22Rv1 (cell line): ENCODE measurements at regions not wholly inside any gene's neighbourhood (a gene's known extent, or its start where the extent isn't known, plus 50 kb on each side); places are given as distances from the start of the nearest gene placed in this dataset.

ENCODE experiments used
- CTCF ChIP-seq: fragments of 450-650 bp; IDR thresholded peaks from 2 replicates; pipeline ENCODE4 v1.5.1; 2017; ENCODE audit warnings: mild to moderate bottlenecking
- ZFX ChIP-seq: fragments of 450-650 bp; IDR thresholded peaks from 2 replicates; pipeline ENCODE4 v1.6.1; 2017; ENCODE audit warnings: antibody characterized with exemption, borderline replicate concordance

- TF ChIP-seq CTCF (no peak), ZFX (no peak)
Observed at GRCh38 chr9:7238247-7238637, 480.5 kb downstream of the KDM4C start.
